DND-41 (cell line): ENCODE measurements at regions not wholly inside any gene's neighbourhood (a gene's known extent, or its start where the extent isn't known, plus 50 kb on each side); places are given as distances from the start of the nearest gene placed in this dataset.

Source experiments
- CTCF ChIP-seq: IDR thresholded peaks from 2 replicates; pipeline ENCODE4 v1.5.1; 2012; ENCODE audit warnings: borderline replicate concordance, low read length, moderate library complexity, mild to moderate bottlenecking; ENCODE audit not compliant: poor library complexity, severe bottlenecking; ENCODE audit errors: extremely low read depth
- EZH2 ChIP-seq: IDR thresholded peaks from 3 replicates; pipeline ENCODE4 v1.6.1; 2012; ENCODE audit warnings: borderline replicate concordance, low read depth, mild to moderate bottlenecking, moderate library complexity, low read length, inconsistent platforms; ENCODE audit not compliant: severe bottlenecking

DNA sequence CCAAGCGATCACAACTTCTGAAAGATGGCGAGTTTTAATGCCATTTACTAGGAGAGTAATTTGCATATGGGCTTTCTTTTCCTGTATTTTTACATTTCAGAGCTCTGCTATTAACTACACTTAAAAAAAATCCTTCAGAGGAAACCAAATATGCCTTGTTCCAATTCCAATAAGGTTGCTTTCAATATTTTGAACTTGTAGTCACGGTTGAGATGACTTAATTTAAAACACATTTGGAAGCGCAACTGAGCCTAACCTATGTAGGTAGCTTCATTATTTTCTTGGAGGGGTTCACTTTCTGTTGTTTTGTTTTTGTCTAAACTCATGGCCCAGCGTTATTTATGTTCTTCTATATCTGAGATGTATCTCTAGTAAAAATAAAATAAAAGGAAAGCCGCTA, 93.4 kb downstream of the BLID start:
- TF ChIP-seq CTCF (no peak), EZH2 (no peak)
